GM08714 (cell line): ENCODE measurements at regions not wholly inside any gene's neighbourhood (a gene's known extent, or its start where the extent isn't known, plus 50 kb on each side); places are given as distances from the start of the nearest gene placed in this dataset.
"Not testable (repeated sequence)": the region's sequence is repeated elsewhere in the genome, so short reads cannot be mapped to it uniquely, and the experiment has no call there.

Source experiments
- H3K4me3 ChIP-seq: fragments of 200-500 bp; sonication (Bioruptor generic); 2 replicates; pipeline ENCODE4 v1.5.1; 2014; ENCODE audit warnings: mild to moderate bottlenecking, low read length, inconsistent platforms

DNA sequence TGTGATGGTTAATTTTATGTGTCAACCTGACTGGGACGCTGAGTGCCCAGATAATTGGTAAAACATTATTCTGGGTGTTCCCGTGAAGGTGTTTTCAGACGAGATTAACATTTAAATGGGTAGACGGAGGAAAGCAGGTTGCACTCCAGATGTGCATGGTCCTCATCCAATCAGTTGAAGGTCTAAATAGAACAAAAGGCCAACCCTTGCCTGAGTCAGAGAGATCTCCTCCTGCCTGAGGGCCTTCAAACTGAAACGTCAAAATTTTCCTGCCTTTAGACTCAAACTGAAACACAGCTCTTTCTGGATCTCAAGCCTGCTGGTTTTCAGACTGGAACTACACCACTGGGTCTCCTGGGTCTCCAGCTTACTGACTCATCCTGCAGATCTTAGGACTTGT, 73.5 kb downstream of the NPIPA8 start:
- not testable (repeated sequence) for H3K4me3 ChIP-seq

DNA sequence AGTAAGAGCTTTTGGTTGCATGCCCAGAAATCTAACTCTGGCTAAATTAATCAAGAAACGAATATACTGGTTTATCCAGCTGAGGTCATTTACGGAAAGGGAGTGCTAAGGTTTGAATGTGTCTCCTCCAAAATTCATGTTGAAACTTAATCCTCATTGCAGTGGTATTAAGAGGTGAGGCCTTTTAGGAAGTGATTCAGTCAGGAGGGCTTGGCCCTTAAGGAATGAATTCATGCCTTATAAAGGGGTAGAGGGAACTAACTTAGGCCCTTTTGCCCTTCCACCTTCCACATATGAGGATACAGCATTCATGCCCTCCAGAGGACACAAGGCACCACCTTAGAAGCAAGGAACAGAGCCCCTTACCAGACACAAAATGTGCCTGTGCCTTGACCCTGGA, 74.7 kb downstream of the NPIPA8 start:
- H3K4me3 ChIP-seq = not testable (repeated sequence)

DNA sequence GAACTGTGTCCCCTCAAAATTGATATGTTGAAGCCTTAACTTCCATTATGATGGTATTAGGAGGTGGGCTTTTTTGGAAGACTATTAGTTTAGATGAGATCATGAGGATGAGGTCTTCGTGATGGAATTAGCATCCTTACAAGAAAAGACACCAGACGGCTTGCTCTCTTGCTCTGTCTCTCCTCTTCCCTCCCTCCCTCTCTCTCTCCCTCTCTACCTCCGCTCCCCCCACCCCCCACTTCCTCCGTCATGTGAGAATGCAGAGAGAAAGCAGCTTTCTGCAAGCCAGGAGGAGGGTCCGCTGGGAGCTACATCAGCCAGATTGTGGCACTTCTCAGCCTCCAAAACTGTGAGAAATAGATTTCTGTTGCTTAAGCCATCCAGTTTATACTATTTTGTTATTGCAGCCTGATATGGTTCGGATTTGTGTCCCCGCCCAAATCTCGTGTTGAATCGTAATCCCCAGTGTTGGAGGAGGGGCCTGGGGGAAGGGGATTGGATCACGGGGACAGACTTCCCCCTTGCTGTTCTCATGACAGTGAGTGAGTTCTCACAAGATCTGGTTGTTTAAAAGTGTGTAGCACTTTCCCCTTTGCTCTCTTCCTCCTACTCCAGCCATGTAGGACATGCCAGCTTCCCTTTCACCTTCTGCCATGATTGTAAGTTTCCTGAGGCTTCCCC, 76.9 kb downstream of the NPIPA8 start:
- H3K4me3 ChIP-seq = not testable (repeated sequence)

DNA sequence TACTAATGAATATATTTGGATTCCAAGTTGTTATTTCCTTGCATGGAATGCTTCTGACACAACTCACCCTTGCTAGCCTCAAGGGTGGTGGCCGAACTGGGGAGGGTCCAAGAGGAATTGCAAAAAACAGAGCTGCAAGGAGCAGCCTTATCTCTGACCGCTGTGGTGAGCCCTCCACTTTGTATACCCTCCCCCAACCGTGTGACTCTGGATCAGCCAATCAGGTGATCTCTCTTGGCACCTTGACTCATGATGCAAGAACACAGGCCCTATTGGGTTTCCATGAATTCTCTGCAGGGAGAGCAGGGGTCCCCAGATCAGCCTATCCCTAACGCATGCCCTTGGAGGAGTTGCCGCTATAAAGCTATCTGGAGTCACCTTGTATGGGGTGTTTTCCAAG, 83.6 kb downstream of the NPIPA8 start:
- not testable (repeated sequence) for H3K4me3 ChIP-seq

DNA sequence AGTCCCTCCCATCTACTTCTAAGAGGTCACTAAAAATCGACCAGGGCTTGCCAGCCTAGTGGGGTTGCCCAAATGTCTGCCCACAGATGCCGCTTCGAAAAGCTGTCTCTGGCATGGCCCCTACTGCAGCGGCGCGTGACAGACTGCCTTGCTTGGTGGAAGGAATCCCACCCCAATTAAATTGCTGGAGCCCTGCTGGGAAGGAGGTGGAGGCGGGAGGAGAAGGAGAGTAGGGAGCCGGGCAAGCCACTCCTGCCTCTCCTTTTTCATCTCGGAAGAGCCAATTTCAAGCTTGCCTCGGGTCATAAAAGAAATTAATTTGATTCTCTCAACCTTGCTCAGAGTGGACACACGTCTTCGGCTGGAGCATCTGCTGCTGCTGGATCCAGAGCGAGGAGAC, 106.0 kb downstream of the NPIPA8 start:
- H3K4me3 ChIP-seq = not testable (repeated sequence)

DNA sequence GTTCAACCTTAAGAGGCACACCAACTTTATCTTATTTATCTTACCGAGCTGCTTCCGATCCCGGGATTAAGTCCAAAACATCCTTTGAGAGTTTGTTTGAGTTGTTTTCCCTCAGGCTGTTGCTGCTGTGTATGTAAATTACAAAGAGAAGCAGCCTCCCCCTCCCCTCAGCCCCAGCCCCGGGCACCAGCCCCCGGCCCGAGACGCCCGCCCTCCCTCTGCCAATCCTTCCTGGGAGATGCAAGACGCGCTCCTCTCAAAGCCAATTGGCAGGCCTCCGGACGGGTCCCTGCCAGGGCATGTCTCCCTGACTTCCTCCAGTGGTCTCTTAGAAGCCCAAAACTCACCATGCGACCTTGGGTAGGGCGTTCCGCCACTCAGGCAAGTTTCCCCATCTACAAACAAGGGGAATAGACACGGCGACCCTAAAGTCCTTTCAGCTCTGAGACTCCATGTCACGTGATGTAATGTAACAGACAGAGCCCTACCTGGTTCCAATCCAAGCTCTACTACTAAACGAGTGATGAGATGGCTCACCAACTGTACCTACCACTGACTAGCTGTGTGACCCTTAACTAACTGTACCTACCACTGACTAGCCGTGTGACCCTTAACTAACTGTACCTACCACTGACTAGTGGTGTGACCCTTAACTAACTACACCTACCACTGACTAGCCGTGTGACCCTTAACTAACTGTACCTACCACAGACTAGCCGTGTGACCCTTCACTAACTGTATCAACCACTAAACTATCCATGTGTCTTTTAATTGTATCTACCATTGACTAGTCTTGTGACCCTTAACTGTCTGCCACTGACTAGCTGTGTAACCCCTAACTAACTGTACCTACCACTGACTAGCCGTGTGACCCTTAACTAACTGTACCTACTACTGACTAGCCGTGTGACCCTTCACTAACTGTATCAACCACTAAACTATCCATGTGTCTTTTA, 114.2 kb downstream of the NPIPA8 start:
- not testable (repeated sequence) for H3K4me3 ChIP-seq

DNA sequence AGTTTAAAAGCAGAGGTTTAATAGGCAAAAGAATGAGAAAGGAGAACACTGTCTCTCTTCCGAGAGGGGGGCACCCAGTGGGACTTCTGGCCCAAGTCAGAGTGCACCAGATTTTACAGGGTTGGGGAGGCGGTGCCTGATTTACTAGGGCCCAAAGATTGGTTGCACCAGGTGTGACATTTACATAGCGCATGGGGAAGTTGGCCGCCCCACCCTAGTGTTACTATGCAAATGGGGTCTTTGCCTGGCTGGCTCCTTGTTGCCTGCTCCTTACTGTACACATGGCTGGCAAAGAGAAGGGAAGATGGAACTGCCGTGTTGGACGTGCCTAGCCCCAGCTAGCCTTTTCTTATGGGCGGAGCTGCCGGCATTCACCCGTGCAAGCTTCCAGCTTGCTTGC, 118.8 kb downstream of the NPIPA8 start:
- not testable (repeated sequence) for H3K4me3 ChIP-seq

DNA sequence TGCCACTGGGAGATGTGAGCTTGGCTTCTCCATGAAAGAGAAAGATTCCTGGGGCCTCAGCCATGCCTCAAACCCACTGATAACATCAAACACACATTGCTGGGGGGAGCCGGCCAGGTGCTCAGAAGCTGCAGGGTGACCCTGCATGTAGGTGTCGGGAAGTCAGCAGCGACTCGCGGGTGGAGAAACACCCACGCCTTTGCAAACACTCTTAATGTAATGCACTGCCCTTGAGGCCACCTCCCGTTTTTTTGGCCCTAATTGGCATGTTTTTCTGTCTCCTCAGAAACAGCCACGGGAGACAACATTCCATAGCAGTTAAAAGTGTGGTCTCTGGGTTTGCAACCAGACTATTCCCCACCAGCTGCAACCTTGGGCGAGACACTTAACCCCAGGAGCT, 119.7 kb downstream of the NPIPA8 start:
- not testable (repeated sequence) for H3K4me3 ChIP-seq

DNA sequence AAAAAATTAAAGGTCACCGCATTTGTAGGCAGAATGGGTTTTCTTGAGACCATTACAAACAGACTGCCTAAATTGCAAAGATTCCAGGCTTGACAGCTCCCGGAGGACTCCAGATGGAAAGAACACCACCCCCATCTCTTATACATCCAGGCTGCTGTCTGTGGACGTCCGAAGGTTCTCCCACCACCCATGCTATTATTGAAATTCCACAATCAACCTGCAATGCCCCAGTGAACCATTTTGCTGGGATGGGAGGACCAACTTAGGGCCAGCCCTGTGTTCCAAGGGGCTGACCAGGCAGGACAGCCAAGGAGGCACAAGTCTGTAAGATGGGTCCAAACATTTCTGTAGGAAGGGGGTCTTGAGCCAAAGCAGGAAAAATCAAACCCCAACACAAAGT, 122.7 kb downstream of the NPIPA8 start:
- not testable (repeated sequence) for H3K4me3 ChIP-seq

DNA sequence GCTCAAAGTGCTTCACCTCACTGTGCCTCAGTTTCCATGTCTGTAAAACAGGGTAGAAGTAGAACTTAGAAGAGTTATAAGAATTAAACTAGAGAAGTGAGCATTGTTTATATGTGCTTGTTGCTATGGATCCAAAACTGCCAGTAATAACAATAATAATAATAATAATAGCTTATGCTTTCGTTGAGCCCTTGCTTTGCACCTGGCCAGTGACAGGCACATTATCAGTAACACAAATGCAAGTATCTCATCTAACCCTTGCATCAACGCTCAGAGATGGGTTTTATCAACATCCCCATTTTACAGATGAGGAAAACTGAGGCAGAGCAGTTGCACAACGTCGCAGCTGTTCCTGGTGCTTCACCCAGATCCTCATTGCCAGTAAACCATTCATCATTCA, 125.0 kb downstream of the NPIPA8 start:
- not testable (repeated sequence) for H3K4me3 ChIP-seq

DNA sequence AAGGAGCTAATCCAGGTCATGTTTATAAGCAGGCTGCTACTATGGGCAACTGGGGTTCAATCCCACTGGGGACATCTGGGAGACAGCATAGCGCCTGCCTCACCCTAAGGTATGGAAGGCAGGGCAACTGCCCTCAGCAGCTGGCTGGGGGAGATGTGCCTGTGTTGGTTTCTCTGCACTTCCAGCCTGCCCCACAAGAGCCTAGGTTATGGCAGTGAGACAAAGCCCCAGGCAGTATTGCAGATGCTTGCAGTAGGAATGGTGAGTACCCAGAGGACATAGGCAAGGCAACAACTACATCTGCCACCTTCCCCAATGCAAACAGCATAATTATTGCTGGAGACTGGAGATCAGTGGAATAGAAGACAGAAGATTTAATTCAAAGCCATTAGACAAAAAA, 131.8 kb downstream of the NPIPA8 start:
- H3K4me3 ChIP-seq = not testable (repeated sequence)

DNA sequence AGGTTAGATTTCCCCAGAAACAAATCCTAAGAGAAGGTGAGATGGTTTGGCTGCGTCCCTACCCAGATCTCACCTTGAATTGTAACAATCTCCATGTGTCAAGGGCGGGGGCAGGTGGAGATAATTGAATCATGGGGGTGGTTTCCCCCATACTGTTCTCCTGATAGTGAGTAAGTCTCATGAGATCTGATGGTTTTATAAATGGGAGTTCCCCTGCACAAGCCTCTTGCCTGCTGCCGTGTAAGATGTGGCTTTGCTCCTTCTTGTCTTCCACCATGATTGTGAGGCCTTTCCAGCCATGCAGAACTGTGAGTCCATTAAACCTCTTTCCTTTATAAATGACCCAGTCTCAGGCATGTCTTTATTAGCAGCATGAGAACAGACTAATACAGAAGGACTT, 132.2 kb downstream of the NPIPA8 start:
- not testable (repeated sequence) for H3K4me3 ChIP-seq

DNA sequence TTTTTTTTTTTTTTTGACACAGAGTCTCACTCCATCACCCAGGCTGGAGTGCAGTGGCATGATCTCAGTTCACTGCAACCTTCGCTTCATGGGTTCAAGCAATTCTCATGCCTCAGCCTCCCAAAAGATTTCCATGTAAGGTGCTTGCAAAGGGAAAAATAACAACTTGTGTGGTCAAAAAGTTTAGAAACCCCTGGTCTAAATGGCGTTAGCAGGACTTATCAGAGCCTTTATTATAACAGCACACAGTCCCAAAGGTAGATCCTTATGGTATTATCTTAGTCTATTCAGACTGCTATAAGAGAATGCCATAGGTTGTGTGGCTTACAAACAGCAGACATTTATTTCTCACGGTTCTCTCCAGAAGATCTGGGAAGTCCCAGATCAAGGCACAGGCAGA, 135.0 kb downstream of the NPIPA8 start:
- not testable (repeated sequence) for H3K4me3 ChIP-seq

DNA sequence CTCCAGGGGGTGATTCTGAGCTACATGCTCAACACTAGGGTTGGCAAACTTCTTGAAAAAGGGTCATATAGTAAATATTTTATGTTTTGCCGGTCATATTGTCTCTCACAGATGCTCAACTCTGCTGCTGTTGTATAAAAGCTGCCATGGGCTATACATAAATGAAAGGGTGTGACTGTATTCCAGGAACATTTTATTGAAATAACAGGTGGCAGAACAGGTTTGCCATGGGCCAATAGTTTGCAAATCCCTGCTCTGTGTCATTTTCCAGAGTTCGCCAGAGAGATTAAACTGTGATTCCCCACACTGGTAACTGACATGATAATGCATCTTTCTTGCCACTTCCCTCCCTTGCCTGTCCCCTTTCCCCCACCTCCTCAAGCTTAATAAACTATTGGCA, 144.1 kb downstream of the NPIPA8 start:
- not testable (repeated sequence) for H3K4me3 ChIP-seq

DNA sequence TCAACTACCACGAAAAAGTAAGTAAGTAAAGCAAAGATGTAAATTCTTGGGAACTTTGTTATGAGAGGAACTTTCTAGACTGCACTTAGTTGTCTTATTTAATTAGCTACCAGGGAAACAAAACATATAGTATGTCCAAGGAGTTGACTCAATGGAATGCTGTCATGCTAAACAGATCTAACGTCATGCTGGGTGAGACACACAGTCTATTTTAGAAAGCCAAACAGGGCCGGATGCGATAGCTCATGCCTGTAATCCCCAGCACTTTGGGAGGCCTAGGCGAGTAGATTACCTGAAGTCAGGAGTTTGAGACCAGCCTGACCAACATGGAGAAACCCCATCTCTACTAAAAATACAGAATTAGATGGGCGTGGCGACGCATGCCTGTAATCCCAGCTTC, 146.4 kb downstream of the NPIPA8 start:
- H3K4me3 ChIP-seq = not testable (repeated sequence)

DNA sequence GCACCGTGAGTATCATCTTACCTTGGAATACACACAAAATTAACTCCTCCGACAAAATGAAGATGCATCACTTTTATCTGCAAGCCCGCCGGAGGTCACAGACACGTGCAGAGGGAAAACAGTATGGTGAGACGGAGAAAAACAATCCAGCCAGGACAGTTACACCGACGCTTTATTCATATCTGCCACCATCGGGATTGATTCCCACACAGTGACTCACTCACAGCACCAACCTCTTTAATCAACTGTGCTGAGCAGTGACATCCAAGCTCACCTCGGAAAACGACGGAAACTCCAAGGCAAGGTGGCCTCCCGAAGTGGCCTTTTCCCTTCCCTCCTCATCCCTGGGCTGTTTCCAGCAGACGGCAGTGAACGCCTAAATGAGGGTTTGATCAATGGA, 151.8 kb downstream of the NPIPA8 start:
- H3K4me3 ChIP-seq = not testable (repeated sequence)

DNA sequence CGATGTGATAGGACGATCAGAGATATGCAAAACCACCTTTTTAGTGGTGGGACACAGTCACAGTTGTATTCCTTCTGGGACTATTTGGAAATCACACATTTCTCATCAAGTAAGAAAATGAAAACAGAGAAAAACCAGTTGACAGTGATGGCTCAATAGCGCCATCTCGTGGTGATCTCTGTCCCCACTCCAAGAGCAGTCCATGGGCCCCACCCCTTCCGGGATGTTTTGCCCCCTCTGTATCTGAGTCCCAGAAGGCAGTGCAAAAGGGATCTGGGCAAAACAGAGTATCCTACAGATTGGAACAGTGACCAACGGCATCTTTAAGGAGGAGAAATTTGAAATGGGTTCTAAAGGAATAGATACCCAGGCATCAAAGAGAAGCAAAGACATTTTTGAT, 155.5 kb downstream of the NPIPA8 start:
- H3K4me3 ChIP-seq = not testable (repeated sequence)

DNA sequence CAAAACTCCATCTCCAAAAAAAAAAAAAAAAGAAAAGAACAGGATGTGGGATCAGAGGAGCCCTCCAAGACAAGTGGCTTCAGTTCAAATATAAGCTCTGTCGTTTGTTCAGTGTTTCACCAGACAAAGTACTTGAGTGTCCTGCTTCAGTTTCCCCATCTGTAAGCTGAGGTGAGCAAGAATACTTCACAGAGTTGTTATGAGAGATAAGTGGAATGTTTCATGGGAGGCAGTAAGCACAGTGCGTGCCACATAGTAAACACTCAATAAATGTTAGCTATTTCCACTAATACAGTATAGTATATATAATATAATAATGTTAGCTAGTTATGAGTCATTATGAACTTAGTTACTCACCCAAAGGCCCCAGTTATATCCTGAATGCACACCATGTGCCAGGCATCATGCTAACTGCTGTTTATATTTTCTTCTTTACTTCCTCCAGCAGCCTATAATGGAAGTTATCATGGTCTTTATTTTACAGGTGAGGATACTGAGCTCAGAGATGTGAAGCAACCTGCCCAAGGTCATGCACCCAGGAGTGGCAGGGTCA, 162.5 kb downstream of the NPIPA8 start:
- H3K4me3 ChIP-seq = not testable (repeated sequence)

DNA sequence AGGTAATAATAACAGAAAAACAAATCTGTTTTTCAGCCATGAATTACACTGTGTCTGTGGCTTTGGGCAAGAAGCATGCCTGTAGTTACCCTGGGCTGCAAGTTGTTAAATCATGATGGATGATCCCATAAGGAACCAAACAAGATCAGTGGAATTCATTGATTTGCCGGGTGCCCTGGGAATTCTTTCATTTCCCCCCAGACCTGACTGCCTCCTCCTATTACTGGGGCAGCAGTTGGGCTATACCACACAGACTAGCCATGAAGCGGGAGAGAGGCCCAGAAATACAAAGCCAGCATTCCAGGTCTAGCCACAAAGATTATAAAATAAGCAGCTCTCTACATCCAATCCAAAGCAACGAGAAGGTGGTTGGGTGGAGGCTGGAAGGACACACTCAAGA, 174.2 kb downstream of the NPIPA8 start:
- not testable (repeated sequence) for H3K4me3 ChIP-seq

DNA sequence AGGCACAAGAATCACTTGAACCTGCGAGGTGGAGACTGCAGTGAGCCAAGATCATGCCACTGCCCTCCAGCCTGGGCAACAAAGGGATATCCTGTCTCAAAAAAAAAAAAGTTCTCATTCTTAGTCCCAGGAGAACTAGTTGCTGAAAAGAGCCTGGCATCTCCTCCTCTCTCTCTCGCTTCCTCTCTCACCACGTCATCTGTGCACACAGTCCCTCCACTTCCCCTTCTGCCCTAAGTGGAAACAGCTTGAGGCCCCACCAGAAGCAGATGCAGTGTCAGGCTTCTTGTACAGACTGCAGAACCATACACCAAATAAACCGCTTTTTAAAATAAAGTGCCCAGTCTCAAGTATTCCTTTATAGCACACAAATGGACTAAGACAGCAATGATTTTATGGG, 175.3 kb downstream of the NPIPA8 start:
- not testable (repeated sequence) for H3K4me3 ChIP-seq

DNA sequence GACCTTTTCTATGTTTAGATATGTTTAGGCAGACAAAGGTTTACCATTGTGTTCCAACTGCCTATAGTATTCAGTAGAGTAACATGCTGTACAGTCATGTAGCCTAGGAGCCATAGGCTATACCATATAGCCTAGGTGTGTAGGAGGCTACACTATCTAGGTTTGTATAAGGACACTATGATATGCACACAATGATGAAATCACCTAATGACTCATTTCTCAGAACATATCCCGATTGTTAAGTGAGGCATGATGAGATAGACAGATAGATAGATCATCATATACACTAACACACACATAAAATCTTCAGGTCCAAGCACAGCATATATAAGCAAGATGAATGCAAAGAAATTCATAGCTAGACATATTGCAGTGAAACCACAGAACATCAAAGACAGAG, 177.4 kb downstream of the NPIPA8 start:
- H3K4me3 ChIP-seq = not testable (repeated sequence)

DNA sequence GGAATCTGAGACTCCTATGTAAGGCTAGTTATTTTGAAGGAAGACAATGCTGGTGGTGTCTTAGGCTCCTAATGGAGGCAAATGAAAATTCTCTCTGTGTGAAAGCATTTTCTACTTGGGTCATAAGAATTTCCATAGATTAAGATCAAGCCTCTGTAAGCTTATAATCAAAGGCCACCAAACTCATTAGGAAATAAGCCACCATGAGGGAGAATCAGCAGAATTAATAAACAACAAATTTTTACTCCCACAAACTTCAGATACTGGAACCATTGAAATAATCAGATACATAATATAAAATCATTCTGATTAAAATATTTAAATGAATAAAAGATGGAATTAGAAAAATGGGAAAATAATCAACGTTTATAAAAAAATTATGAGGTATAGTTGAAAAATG, 178.7 kb downstream of the NPIPA8 start:
- not testable (repeated sequence) for H3K4me3 ChIP-seq
